GM18870 (cell line): ENCODE measurements at regions not wholly inside any gene's neighbourhood (a gene's known extent, or its start where the extent isn't known, plus 50 kb on each side); places are given as distances from the start of the nearest gene placed in this dataset.

ENCODE experiments used
- ATAC-seq: cut with Tn5 transposase; IDR thresholded peaks from one replicate; pipeline ENCODE4 v1.9.1; 2021; ENCODE audit warnings: moderate library complexity; ENCODE audit not compliant: unreplicated experiment

- ATAC-seq = no peak
These were observed 831.4 kb downstream of the ADGRL2 start for GRCh38 chr1:82632155-82632554.

- no peak for ATAC-seq
These were observed 828.2 kb downstream of the ADGRL2 start for GRCh38 chr1:82628887-82629286.

GRCh38 chr1:82625537-82625936 is 824.8 kb downstream of the ADGRL2 start:
- no peak for ATAC-seq

- no peak for ATAC-seq
These were observed 820.3 kb downstream of the ADGRL2 start for GRCh38 chr1:82621076-82621475.

- no peak for ATAC-seq
These were observed 813.4 kb downstream of the ADGRL2 start for GRCh38 chr1:82614090-82614489.

GRCh38 chr1:82612986-82613385 is 812.3 kb downstream of the ADGRL2 start:
- no peak for ATAC-seq

- no peak for ATAC-seq
These were observed 805.8 kb downstream of the ADGRL2 start for GRCh38 chr1:82606546-82606945.

GRCh38 chr1:82604524-82604923 is 803.8 kb downstream of the ADGRL2 start:
- ATAC-seq = no peak

- no peak for ATAC-seq
These were observed 799.6 kb downstream of the ADGRL2 start for GRCh38 chr1:82600314-82600713.

GRCh38 chr1:82598812-82599211 is 798.1 kb downstream of the ADGRL2 start:
- ATAC-seq = no peak

- no peak for ATAC-seq
These were observed 797.6 kb downstream of the ADGRL2 start for GRCh38 chr1:82598337-82598736.

GRCh38 chr1:82597649-82598048 is 796.9 kb downstream of the ADGRL2 start:
- no peak for ATAC-seq

GRCh38 chr1:82597141-82597540 is 796.4 kb downstream of the ADGRL2 start:
- ATAC-seq = no peak

GRCh38 chr1:82593561-82593960 is 792.8 kb downstream of the ADGRL2 start:
- ATAC-seq = no peak

GRCh38 chr1:82589588-82589987 is 788.9 kb downstream of the ADGRL2 start:
- no peak for ATAC-seq

- no peak for ATAC-seq
These were observed 786.6 kb downstream of the ADGRL2 start for GRCh38 chr1:82587371-82587770.

GRCh38 chr1:82586473-82586872 is 785.7 kb downstream of the ADGRL2 start:
- ATAC-seq = no peak

- ATAC-seq = no peak
These were observed 781.6 kb downstream of the ADGRL2 start for GRCh38 chr1:82582347-82582746.

- ATAC-seq = no peak
These were observed 777.5 kb downstream of the ADGRL2 start for GRCh38 chr1:82578086-82578726.

GRCh38 chr1:82567348-82567747 is 766.6 kb downstream of the ADGRL2 start:
- ATAC-seq = no peak

- no peak for ATAC-seq
These were observed 764.8 kb downstream of the ADGRL2 start for GRCh38 chr1:82565546-82565945.

- no peak for ATAC-seq
These were observed 764.4 kb downstream of the ADGRL2 start for GRCh38 chr1:82565146-82565545.

GRCh38 chr1:82564333-82564732 is 763.6 kb downstream of the ADGRL2 start:
- no peak for ATAC-seq
